Mucosa of rectum (tissue), 2 donors: ENCODE measurements at regions not wholly inside any gene's neighbourhood (a gene's known extent, or its start where the extent isn't known, plus 50 kb on each side); places are given as distances from the start of the nearest gene placed in this dataset.

Experiments used
- H3K27ac ChIP-seq, 2 donors: one replicate each; pipeline ENCODE4 v1.7.0; 2013; ENCODE audit warnings: inconsistent platforms in 2 of 2, low read depth in 2 of 2, low read length in 2 of 2
- H3K27me3 ChIP-seq, 2 donors: one replicate each; pipeline ENCODE4 v1.7.0; 2013; ENCODE audit warnings: low read length in 2 of 2; ENCODE audit not compliant: control insufficient read depth in 2 of 2, insufficient read depth in 2 of 2
- H3K36me3 ChIP-seq, 2 donors: one replicate each; pipeline ENCODE4 v1.7.0; 2013; ENCODE audit warnings: low read length in 2 of 2; ENCODE audit not compliant: control insufficient read depth in 2 of 2, insufficient read depth in 2 of 2
- H3K4me1 ChIP-seq, 2 donors: one replicate each; pipeline ENCODE4 v1.7.0; 2013; ENCODE audit warnings: low read length in 2 of 2, mild to moderate bottlenecking in 1 of 2; ENCODE audit not compliant: control insufficient read depth in 2 of 2, insufficient read depth in 2 of 2
- H3K4me3 ChIP-seq, 2 donors: one replicate each; pipeline ENCODE4 v1.7.0; 2013; ENCODE audit warnings: low read length in 2 of 2
- H3K9ac ChIP-seq, 2 donors: one replicate each; pipeline ENCODE4 v1.7.0; 2013; ENCODE audit warnings: low read length in 2 of 2, low read depth in 1 of 2, mild to moderate bottlenecking in 1 of 2
- H3K9me3 ChIP-seq, 2 donors: one replicate each; pipeline ENCODE4 v1.7.0; 2013; ENCODE audit warnings: low read length in 2 of 2; ENCODE audit not compliant: control insufficient read depth in 2 of 2
- donor health status: healthy.
- donor health status: Normal muscosa, but diverticular disease.

- Histone ChIP-seq H3K27ac (no peak overlapping the region), H3K9me3 (no peaks in the 10 kb centered on the region), H3K4me3 (no peak overlapping the region), H3K4me1 (no peaks in the 10 kb centered on the region), H3K9ac (no peak overlapping the region), H3K27me3 (no peaks in the 10 kb centered on the region), H3K36me3 (no peaks in the 10 kb centered on the region)
Observed at GRCh38 chr18:2459886-2460285, 111.4 kb downstream of the METTL4 start.

DNA sequence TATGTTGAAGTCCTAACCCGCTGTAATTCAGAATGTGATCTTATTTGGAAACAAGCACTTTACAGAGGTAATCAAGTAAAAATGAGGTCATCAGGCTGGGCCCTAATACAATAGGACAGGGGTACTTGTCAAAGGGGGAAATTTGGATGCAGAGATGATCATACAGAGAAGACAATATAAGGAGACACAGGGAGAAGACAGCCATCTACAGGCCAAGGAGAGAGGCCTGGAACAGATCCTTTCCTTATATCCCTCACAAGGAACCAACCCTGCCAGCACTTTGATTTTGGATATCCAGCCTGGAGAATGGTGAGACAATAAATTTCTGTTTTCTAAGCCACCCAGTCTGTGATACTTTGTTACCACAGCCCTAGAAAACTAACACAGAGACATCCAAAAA is 104.3 kb downstream of the METTL4 start:
- H3K4me1 ChIP-seq, result no peaks in the 10 kb centered on the region
- H3K9ac ChIP-seq, result no peak overlapping the region
- H3K36me3 ChIP-seq, result no peaks in the 10 kb centered on the region
- H3K27ac ChIP-seq, result no peak overlapping the region
- H3K9me3 ChIP-seq, result no peaks in the 10 kb centered on the region
- H3K4me3 ChIP-seq, result no peak overlapping the region
- no peaks in the 10 kb centered on the region for H3K27me3 ChIP-seq

DNA sequence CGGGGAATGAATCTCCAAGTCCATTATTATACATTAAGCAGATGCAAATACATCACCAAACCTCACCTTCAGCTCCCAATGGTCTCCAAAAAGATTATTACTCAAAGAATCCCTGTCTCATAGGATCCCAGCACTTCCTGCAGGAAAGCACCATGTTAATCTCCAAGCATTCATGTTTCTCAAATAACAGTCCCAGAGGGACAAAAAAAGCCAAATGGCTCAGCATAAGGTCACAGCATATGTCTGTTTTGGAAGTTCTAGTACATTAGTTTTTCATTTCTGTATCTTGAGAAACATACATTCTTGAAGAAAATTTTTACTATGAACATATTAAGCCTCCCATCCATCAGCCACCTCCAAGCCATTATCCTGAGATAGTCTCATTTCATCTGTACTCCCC is 103.3 kb downstream of the METTL4 start:
- H3K9me3 ChIP-seq, result no peaks in the 10 kb centered on the region
- no peak overlapping the region for H3K4me3 ChIP-seq
- no peaks in the 10 kb centered on the region for H3K27me3 ChIP-seq
- H3K36me3 ChIP-seq, result no peaks in the 10 kb centered on the region
- no peak overlapping the region for H3K9ac ChIP-seq
- H3K27ac ChIP-seq, result no peak overlapping the region
- H3K4me1 ChIP-seq, result no peaks in the 10 kb centered on the region

- H3K4me1 ChIP-seq, result no peaks in the 10 kb centered on the region
- no peaks in the 10 kb centered on the region for H3K9me3 ChIP-seq
- H3K4me3 ChIP-seq, result no peak overlapping the region
- H3K36me3 ChIP-seq, result no peaks in the 10 kb centered on the region
- no peak overlapping the region for H3K9ac ChIP-seq
- no peak overlapping the region for H3K27ac ChIP-seq
- no peaks in the 10 kb centered on the region for H3K27me3 ChIP-seq
Observed at GRCh38 chr18:2471523-2471922, 99.8 kb downstream of the METTL4 start.

DNA sequence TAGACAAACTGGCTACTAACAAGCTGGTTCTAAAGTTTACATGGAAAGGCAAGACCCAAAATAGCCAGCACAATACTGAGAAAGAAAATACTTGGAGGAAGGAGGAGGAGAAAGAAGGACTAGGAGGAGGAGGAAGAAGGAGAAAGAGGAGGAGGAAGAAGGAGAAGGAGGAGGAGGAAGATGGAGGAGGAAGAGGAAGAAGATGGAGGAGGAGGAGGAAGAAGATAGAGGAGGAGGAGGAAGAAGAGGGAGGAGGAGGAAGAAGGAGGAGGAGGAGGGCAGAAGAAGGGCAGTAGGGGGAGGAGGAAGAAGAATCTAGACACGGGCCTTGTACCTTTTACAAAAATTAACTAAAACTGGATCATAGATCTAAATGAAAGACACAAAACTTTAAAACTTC is 92.6 kb downstream of the METTL4 start:
- Histone ChIP-seq H3K9ac (no peak overlapping the region), H3K36me3 (no peaks in the 10 kb centered on the region), H3K9me3 (no peaks in the 10 kb centered on the region), H3K4me1 (no peaks in the 10 kb centered on the region), H3K27me3 (no peaks in the 10 kb centered on the region), H3K27ac (no peak overlapping the region), H3K4me3 (no peak overlapping the region)

- Histone ChIP-seq H3K9ac (no peak overlapping the region), H3K27ac (no peak overlapping the region), H3K27me3 (no peaks in the 10 kb centered on the region), H3K36me3 (no peaks in the 10 kb centered on the region), H3K9me3 (no peaks in the 10 kb centered on the region), H3K4me3 (no peak overlapping the region), H3K4me1 (no peaks in the 10 kb centered on the region)
Observed at GRCh38 chr18:2480536-2480935, 90.8 kb downstream of the METTL4 start.

GRCh38 chr18:2482706-2483475 is 88.4 kb downstream of the METTL4 start:
- no peak overlapping the region for H3K9ac ChIP-seq

DNA sequence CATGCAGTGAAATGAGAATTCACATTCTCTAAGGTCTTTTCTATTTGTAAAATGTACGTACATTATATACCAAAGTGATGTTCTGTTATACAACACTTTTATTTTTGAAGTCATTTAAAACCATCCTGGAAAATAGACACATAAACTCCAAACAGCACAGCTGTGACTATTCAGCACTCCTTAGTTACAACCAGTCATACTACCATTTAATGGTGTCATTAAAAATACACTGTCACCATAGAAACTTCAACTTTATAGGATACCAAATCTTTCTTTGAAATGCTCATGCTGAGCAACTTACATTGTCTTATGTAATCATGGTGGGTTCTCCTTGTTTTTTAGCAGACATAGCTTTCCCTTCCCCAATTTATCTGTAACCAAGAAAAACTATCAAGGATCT is 85.3 kb downstream of the METTL4 start:
- Histone ChIP-seq H3K27me3 (no peaks in the 10 kb centered on the region), H3K27ac (no peak overlapping the region)

More at GRCh38 chr18:2482706-2483475, 88.4 kb downstream of the METTL4 start:
- Histone ChIP-seq H3K27ac (no peak overlapping the region), H3K4me1 (no peaks in the 10 kb centered on the region), H3K36me3 (no peaks in the 10 kb centered on the region), H3K4me3 (no peak overlapping the region), H3K9me3 (no peaks in the 10 kb centered on the region), H3K27me3 (no peaks in the 10 kb centered on the region)

GRCh38 chr18:2486426-2486825 is 84.9 kb downstream of the METTL4 start:
- H3K9me3 ChIP-seq, result no peaks in the 10 kb centered on the region
- H3K27ac ChIP-seq, result no peak overlapping the region
- no peaks in the 10 kb centered on the region for H3K4me1 ChIP-seq
- H3K36me3 ChIP-seq, result no peaks in the 10 kb centered on the region
- H3K4me3 ChIP-seq, result no peak overlapping the region
- H3K9ac ChIP-seq, result no peak overlapping the region
- no peaks in the 10 kb centered on the region for H3K27me3 ChIP-seq

More for the DNA sequence above, 85.3 kb downstream of the METTL4 start:
- H3K9ac ChIP-seq, result no peak overlapping the region
- no peaks in the 10 kb centered on the region for H3K36me3 ChIP-seq
- H3K4me1 ChIP-seq, result no peaks in the 10 kb centered on the region
- no peak overlapping the region for H3K4me3 ChIP-seq
- H3K9me3 ChIP-seq, result no peaks in the 10 kb centered on the region
